HEK293 (cell line): ENCODE measurements at regions not wholly inside any gene's neighbourhood (a gene's known extent, or its start where the extent isn't known, plus 50 kb on each side); places are given as distances from the start of the nearest gene placed in this dataset.

ENCODE experiments used
- CTCF ChIA-PET: fragments of 350-600 bp; formaldehyde crosslinking; extraction: SDS; loops from one replicate; lab custom pipeline; 2021; ENCODE audit warnings: antibody characterized with exemption; lab: Yijun Ruan, JAX
- POLR2A ChIA-PET: fragments of 300-600 bp; formaldehyde crosslinking; extraction: SDS; loops from one replicate; lab custom pipeline; 2020; ENCODE audit warnings: antibody characterized with exemption, inconsistent platforms; lab: Yijun Ruan, JAX
- H3K27ac ChIP-seq: fragments of 200-500 bp; sonication (Bioruptor generic); 2 replicates; pipeline ENCODE4 v1.5.1; 2014; ENCODE audit warnings: low read depth, low read length, control low read depth, inconsistent platforms; ENCODE audit errors: extremely low read depth
- H3K36me3 ChIP-seq, 2 experiments: fragments of 200-500 bp in 1 of 2; sonication (Bioruptor generic) in 1 of 2; 1 replicate in 1 of 2; 2 replicates in 1 of 2; pipeline ENCODE4 v1.5.1; 2014 to 2017; ENCODE audit warnings: inconsistent platforms in 2 of 2, low read length in 2 of 2; ENCODE audit not compliant: control insufficient read depth in 2 of 2, insufficient read depth in 1 of 2
- H3K4me1 ChIP-seq: fragments of 200-500 bp; sonication (Bioruptor generic); 2 replicates; pipeline ENCODE4 v1.5.1; 2014; ENCODE audit warnings: mild to moderate bottlenecking, low read length, inconsistent platforms; ENCODE audit not compliant: control insufficient read depth, insufficient read depth
- H3K4me3 ChIP-seq: 2 replicates; pipeline ENCODE4 v1.5.1; 2011; ENCODE audit warnings: low read depth, mild to moderate bottlenecking, control low read depth, low read length, moderate library complexity
- H3K9me3 ChIP-seq: fragments of 200-500 bp; sonication (Bioruptor generic); 2 replicates; pipeline ENCODE4 v1.5.1; 2014; ENCODE audit warnings: low read depth, low read length, inconsistent platforms; ENCODE audit not compliant: control insufficient read depth, insufficient read depth
- EGR2 ChIP-seq: fragments of 450-650 bp; formaldehyde crosslinking; IDR thresholded peaks from 2 replicates; pipeline ENCODE4 v1.5.1; 2016; ENCODE audit warnings: low read depth, missing biosample characterization, missing genetic modification characterization
- HOXA7 ChIP-seq: sonication (generic); formaldehyde crosslinking; IDR thresholded peaks from 2 replicates; pipeline ENCODE4 v1.8.1; 2022; ENCODE audit warnings: missing genetic modification reagents, borderline replicate concordance
- OSR2 ChIP-seq: fragments of 450-650 bp; formaldehyde crosslinking; IDR thresholded peaks from 2 replicates; pipeline ENCODE4 v1.5.1; 2016; ENCODE audit warnings: missing biosample characterization, missing genetic modification characterization
- OVOL3 ChIP-seq: fragments of 450-650 bp; formaldehyde crosslinking; IDR thresholded peaks from 2 replicates; pipeline ENCODE4 v1.5.1; 2016; ENCODE audit warnings: missing biosample characterization, missing genetic modification characterization
- SCRT2 ChIP-seq: fragments of 450-650 bp; formaldehyde crosslinking; IDR thresholded peaks from 2 replicates; pipeline ENCODE4 v1.5.1; 2016; ENCODE audit warnings: missing biosample characterization, missing genetic modification characterization
- ZBTB20 ChIP-seq: fragments of 450-650 bp; formaldehyde crosslinking; IDR thresholded peaks from 2 replicates; pipeline ENCODE4 v1.5.1; 2016; ENCODE audit warnings: missing biosample characterization, missing genetic modification characterization
- ZFP37 ChIP-seq: fragments of 450-650 bp; formaldehyde crosslinking; IDR thresholded peaks from 2 replicates; pipeline ENCODE4 v1.5.1; 2016; ENCODE audit warnings: missing biosample characterization, missing genetic modification characterization
- ZNF114 ChIP-seq: fragments of 450-650 bp; formaldehyde crosslinking; IDR thresholded peaks from 2 replicates; pipeline ENCODE4 v1.5.0; 2017; ENCODE audit warnings: missing biosample characterization, missing genetic modification characterization
- ZNF140 ChIP-seq: fragments of 450-650 bp; formaldehyde crosslinking; IDR thresholded peaks from 2 replicates; pipeline ENCODE4 v1.5.1; 2016; ENCODE audit warnings: missing biosample characterization, missing genetic modification characterization
- ZNF146 ChIP-seq: fragments of 450-650 bp; formaldehyde crosslinking; IDR thresholded peaks from 2 replicates; pipeline ENCODE4 v1.5.1; 2016; ENCODE audit warnings: missing biosample characterization, missing genetic modification characterization
- ZNF184 ChIP-seq: fragments of 450-650 bp; IDR thresholded peaks from 2 replicates; pipeline ENCODE4 v1.5.1; 2018; ENCODE audit warnings: missing biosample characterization, mild to moderate bottlenecking, missing genetic modification characterization
- ZNF19 ChIP-seq: fragments of 450-650 bp; formaldehyde crosslinking; IDR thresholded peaks from 2 replicates; pipeline ENCODE4; 2016; ENCODE audit warnings: missing biosample characterization, missing genetic modification characterization, low read depth
- ZNF24 ChIP-seq: fragments of 450-650 bp; formaldehyde crosslinking; IDR thresholded peaks from 2 replicates; pipeline ENCODE4 v1.5.1; 2016; ENCODE audit warnings: missing biosample characterization, missing genetic modification characterization
- ZNF248 ChIP-seq: fragments of 450-650 bp; formaldehyde crosslinking; IDR thresholded peaks from 2 replicates; pipeline ENCODE4 v1.5.1; 2017; ENCODE audit warnings: missing biosample characterization, missing genetic modification characterization
- ZNF266 ChIP-seq: fragments of 450-650 bp; formaldehyde crosslinking; IDR thresholded peaks from 2 replicates; pipeline ENCODE4 v1.5.1; 2016; ENCODE audit warnings: missing biosample characterization, missing genetic modification characterization, low read depth
- ZNF302 ChIP-seq: fragments of 450-650 bp; formaldehyde crosslinking; IDR thresholded peaks from 2 replicates; pipeline ENCODE4 v1.5.1; 2016; ENCODE audit warnings: missing biosample characterization, missing genetic modification characterization, low read depth
- ZNF350 ChIP-seq: fragments of 450-650 bp; formaldehyde crosslinking; IDR thresholded peaks from 2 replicates; pipeline ENCODE4 v1.5.0; 2017; ENCODE audit warnings: missing biosample characterization, mild to moderate bottlenecking, missing genetic modification characterization
- ZNF391 ChIP-seq: fragments of 450-650 bp; formaldehyde crosslinking; IDR thresholded peaks from 2 replicates; pipeline ENCODE4 v1.5.1; 2016; ENCODE audit warnings: low read depth, missing biosample characterization, missing genetic modification characterization, borderline replicate concordance
- ZNF529 ChIP-seq: fragments of 450-650 bp; formaldehyde crosslinking; IDR thresholded peaks from 2 replicates; pipeline ENCODE4 v1.5.1; 2017; ENCODE audit warnings: missing genetic modification characterization, missing biosample characterization; ENCODE audit not compliant: insufficient replicate concordance
- ZNF530 ChIP-seq: fragments of 450-650 bp; formaldehyde crosslinking; IDR thresholded peaks from 2 replicates; pipeline ENCODE4 v1.5.1; 2016; ENCODE audit warnings: low read depth, missing biosample characterization, missing genetic modification characterization
- ZNF610 ChIP-seq: fragments of 450-650 bp; formaldehyde crosslinking; IDR thresholded peaks from 2 replicates; pipeline ENCODE4 v1.5.1; 2016; ENCODE audit warnings: missing biosample characterization, missing genetic modification characterization, borderline replicate concordance
- ZNF768 ChIP-seq: fragments of 450-650 bp; formaldehyde crosslinking; IDR thresholded peaks from 2 replicates; pipeline ENCODE4 v1.5.1; 2018; ENCODE audit warnings: missing biosample characterization, mild to moderate bottlenecking, missing genetic modification characterization
- ZNF776 ChIP-seq: fragments of 450-650 bp; formaldehyde crosslinking; IDR thresholded peaks from 2 replicates; pipeline ENCODE4 v1.5.0; 2017; ENCODE audit warnings: missing biosample characterization, missing genetic modification characterization, borderline replicate concordance
- TF ChIP-seq, protein P1 (sequence below): fragments of 450-650 bp; formaldehyde crosslinking; IDR thresholded peaks from 2 replicates; pipeline ENCODE4 v1.5.1; 2016; ENCODE audit warnings: missing biosample characterization, missing genetic modification characterization, borderline replicate concordance
- TF ChIP-seq, protein P2 (sequence below): fragments of 450-650 bp; formaldehyde crosslinking; IDR thresholded peaks from 2 replicates; pipeline ENCODE4 v1.5.1; 2016; ENCODE audit warnings: missing biosample characterization, missing genetic modification characterization
- TF ChIP-seq, protein P3 (sequence below): fragments of 450-650 bp; formaldehyde crosslinking; IDR thresholded peaks from 2 replicates; pipeline ENCODE4 v1.5.1; 2016; ENCODE audit warnings: missing biosample characterization, missing genetic modification characterization, borderline replicate concordance
- TF ChIP-seq, protein P4 (sequence below): fragments of 450-650 bp; formaldehyde crosslinking; IDR thresholded peaks from 2 replicates; pipeline ENCODE4 v1.5.1; 2016; ENCODE audit warnings: missing biosample characterization, missing genetic modification characterization

DNA sequence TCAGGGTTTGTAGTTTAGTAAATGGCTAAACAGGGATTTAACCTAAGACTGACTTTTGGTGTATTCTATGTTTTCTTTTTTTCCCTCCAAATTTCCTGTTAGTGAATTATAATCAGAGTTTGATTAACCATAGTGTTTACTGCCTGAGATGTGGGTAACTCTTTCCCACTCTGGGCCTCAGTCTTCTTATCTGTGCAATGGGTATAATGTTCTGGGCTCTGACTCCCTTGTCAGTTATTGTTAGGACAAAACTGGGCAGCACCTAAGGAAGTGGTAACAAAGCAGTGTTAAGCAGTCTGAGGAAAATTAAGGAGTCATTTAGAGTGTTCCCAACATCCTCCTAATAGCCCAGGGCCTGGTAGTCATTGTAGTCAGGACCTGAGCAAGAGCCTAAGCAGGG lies 206.4 kb upstream of the N4BP1 start (continued):
- TF ChIP-seq, protein P1, sequence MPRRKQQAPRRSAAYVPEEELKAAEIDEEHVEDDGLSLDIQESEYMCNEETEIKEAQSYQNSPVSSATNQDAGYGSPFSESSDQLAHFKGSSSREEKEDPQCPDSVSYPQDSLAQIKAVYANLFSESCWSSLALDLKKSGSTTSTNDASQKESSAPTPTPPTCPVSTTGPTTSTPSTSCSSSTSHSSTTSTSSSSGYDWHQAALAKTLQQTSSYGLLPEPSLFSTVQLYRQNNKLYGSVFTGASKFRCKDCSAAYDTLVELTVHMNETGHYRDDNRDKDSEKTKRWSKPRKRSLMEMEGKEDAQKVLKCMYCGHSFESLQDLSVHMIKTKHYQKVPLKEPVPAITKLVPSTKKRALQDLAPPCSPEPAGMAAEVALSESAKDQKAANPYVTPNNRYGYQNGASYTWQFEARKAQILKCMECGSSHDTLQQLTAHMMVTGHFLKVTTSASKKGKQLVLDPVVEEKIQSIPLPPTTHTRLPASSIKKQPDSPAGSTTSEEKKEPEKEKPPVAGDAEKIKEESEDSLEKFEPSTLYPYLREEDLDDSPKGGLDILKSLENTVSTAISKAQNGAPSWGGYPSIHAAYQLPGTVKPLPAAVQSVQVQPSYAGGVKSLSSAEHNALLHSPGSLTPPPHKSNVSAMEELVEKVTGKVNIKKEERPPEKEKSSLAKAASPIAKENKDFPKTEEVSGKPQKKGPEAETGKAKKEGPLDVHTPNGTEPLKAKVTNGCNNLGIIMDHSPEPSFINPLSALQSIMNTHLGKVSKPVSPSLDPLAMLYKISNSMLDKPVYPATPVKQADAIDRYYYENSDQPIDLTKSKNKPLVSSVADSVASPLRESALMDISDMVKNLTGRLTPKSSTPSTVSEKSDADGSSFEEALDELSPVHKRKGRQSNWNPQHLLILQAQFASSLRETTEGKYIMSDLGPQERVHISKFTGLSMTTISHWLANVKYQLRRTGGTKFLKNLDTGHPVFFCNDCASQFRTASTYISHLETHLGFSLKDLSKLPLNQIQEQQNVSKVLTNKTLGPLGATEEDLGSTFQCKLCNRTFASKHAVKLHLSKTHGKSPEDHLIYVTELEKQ (tag by site-specific recombination), result no peak
- TF ChIP-seq ZNF350 (tag by site-specific recombination), result no peak
- no peak for TF ChIP-seq ZNF146 (tag by site-specific recombination)
- TF ChIP-seq ZBTB20 (tag by site-specific recombination), result no peak
- TF ChIP-seq, protein P2, sequence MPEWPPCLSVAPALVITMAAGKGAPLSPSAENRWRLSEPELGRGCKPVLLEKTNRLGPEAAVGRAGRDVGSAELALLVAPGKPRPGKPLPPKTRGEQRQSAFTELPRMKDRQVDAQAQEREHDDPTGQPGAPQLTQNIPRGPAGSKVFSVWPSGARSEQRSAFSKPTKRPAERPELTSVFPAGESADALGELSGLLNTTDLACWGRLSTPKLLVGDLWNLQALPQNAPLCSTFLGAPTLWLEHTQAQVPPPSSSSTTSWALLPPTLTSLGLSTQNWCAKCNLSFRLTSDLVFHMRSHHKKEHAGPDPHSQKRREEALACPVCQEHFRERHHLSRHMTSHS (tag by site-specific recombination), result no peak
- no peak for TF ChIP-seq ZNF19 (tag by site-specific recombination)
- TF ChIP-seq HOXA7 (CRISPR knock-in tag), result no peak
- TF ChIP-seq OVOL3 (tag by site-specific recombination), result no peak
- TF ChIP-seq ZNF24 (tag by site-specific recombination), result no peak

DNA sequence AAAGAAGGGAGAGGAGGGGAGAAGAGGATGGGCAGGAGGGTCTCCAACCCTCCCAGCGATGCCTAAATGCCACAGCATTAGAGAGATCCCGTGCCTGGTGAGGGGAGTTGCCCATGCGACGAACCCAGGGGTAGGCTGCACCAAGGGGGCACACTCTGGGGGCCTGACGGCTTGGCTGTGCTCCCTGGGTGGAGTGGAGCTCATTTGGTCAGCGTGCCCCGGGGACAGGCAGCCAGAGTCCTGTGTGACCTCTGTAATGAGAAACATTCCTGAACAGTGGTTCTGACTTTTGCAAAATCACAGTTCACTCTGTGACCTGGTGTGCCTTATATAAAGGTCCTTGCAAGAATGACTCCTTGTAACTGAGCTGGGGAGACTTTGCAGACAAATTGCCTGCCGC lies 205.0 kb upstream of the N4BP1 start:
- CTCF ChIA-PET, result interaction anchor here (0.7 to 1.4 kb wide), 3 partner anchors 16 to 404 kb away, joined by 3 read pairs; no protein-coding TSS in a partner anchor
- no peaks in the 10 kb centered on the region for H3K36me3 ChIP-seq
- no peaks in the 10 kb centered on the region for H3K4me1 ChIP-seq
- no peak overlapping the region for H3K27ac ChIP-seq
- no peaks in the 10 kb centered on the region for H3K9me3 ChIP-seq
- TF ChIP-seq ZNF776 (tag by site-specific recombination) (no peak), ZNF184 (tag by site-specific recombination) (no peak), ZNF768 (tag by site-specific recombination) (no peak), ZNF302 (tag by site-specific recombination) (no peak), ZNF530 (tag by site-specific recombination) (no peak)
- TF ChIP-seq, protein P3, sequence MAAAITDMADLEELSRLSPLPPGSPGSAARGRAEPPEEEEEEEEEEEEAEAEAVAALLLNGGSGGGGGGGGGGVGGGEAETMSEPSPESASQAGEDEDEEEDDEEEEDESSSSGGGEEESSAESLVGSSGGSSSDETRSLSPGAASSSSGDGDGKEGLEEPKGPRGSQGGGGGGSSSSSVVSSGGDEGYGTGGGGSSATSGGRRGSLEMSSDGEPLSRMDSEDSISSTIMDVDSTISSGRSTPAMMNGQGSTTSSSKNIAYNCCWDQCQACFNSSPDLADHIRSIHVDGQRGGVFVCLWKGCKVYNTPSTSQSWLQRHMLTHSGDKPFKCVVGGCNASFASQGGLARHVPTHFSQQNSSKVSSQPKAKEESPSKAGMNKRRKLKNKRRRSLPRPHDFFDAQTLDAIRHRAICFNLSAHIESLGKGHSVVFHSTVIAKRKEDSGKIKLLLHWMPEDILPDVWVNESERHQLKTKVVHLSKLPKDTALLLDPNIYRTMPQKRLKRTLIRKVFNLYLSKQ, result no peak
- no peak overlapping the region for H3K4me3 ChIP-seq
- POLR2A ChIA-PET, result no interaction called here

DNA sequence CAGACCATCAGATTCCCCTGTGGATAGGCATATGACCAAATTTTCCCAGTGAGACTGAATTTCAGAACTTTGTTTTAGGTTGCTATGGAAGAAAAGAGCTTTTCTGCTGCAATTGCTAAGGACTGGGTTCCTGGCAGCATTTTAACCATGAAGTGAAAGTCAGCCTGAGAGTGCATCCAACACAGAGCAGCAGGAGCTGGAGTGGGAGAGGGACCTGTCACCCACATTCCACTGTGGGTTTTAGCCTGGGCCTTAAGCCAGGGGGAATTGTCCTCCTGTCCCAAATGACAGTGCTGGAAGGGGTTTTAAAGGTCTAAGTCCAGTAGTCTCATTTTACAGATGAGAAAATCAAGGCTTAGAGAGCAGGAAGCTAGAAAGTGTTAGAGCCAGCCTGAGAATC lies 203.5 kb upstream of the N4BP1 start:
- Histone ChIP-seq H3K36me3 (no peaks in the 10 kb centered on the region), H3K4me1 (no peaks in the 10 kb centered on the region), H3K27ac (no peak overlapping the region), H3K4me3 (no peak overlapping the region), H3K9me3 (no peaks in the 10 kb centered on the region)
- TF ChIP-seq ZNF114 (tag by site-specific recombination) (no peak), SCRT2 (tag by site-specific recombination) (no peak), ZNF391 (tag by site-specific recombination) (no peak), ZNF266 (tag by site-specific recombination) (no peak), ZNF184 (tag by site-specific recombination) (no peak), ZNF610 (no peak), ZNF140 (tag by site-specific recombination) (no peak), ZNF248 (tag by site-specific recombination) (no peak), OSR2 (tag by site-specific recombination) (no peak), ZNF529 (no peak), EGR2 (tag by site-specific recombination) (no peak), ZFP37 (no peak)
- TF ChIP-seq, protein P4, sequence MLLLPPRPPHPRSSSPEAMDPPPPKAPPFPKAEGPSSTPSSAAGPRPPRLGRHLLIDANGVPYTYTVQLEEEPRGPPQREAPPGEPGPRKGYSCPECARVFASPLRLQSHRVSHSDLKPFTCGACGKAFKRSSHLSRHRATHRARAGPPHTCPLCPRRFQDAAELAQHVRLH (tag by site-specific recombination), result no peak
- ChIA-PET POLR2A (no interaction called here), CTCF (interaction anchor here (0.8 to 1.5 kb wide), 3 partner anchors 17 to 538 kb away, joined by 3 to 4 read pairs (median 3); no protein-coding TSS in a partner anchor)
